NCI-H1417 (cell line): ENCODE measurements at regions not wholly inside any gene's neighbourhood (a gene's known extent, or its start where the extent isn't known, plus 50 kb on each side); places are given as distances from the start of the nearest gene placed in this dataset.

Experiments used
- DNase-seq, 3 experiments: peaks; one replicate each; lab custom pipeline; 2025; lab: John Stamatoyannopoulos, UW

GRCh38 chr3:182683453-182683852 is 109.9 kb upstream of the ATP11B start:
- peak; percentile 74 to 95 (median 87) for DNase-seq

GRCh38 chr3:182683858-182684257 is 109.4 kb upstream of the ATP11B start:
- no peak for DNase-seq

DNA sequence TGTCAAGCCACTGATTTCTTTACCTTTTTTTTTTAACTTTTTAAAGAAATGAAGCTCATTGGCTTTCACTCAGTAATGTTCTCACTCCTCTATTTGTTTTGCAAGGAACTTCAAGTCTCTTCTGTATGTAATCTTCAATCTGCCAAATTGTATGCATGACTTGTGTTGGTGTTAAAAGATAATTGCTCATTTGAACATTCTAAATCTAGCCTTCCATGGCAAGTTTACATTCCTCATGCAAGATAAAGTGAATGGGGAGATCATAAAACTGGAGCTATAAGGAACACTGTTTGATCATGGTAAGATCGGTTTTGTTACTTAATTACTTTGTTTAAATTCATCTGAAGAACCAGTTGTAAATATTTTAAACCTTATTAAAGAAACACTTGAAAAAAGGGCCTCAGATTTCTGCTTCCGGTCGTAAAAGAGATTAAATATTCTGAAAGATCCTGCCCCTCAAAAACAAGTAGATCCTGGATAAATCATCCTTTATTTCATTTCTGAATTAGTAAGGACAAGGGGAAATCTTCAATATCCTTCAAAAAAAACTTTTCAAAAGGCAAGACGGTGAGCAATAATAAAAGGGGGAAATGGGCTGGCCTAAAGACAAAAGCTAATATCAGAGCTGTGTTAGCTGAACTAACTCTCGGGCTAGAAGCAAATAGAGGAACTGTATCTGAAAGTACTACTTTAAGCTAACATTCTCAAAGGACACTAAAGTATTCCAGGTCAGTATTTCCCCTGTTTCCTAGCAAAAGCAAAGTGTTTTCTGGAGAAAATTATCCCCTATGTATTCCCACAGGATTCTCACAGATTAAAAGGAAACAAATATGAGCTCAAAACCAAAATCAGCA is 107.0 kb upstream of the ATP11B start:
- DNase-seq = no peak

GRCh38 chr3:182690172-182690571 is 103.1 kb upstream of the ATP11B start:
- DNase-seq = no peak

GRCh38 chr3:182692021-182692420 is 101.3 kb upstream of the ATP11B start:
- no peak for DNase-seq

DNA sequence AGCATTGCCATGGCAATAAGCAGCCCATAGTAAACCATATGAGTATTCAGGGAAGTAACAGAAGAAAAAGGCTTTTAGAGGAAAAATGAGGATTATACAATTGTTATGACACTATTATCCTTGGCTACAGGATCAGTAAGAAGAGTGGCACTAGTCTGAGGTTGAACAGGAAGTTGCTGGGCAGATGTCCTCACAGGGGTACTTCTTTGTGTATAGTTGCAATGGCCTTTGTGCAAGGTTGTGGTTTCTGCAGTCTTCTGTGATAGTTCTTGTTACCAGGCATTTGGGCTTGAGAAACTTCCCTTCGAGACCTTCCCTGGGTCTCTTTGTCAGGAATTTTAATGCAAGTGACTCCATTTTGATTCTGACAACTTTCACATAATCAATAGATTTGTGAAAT is 100.6 kb upstream of the ATP11B start:
- no peak for DNase-seq

DNA sequence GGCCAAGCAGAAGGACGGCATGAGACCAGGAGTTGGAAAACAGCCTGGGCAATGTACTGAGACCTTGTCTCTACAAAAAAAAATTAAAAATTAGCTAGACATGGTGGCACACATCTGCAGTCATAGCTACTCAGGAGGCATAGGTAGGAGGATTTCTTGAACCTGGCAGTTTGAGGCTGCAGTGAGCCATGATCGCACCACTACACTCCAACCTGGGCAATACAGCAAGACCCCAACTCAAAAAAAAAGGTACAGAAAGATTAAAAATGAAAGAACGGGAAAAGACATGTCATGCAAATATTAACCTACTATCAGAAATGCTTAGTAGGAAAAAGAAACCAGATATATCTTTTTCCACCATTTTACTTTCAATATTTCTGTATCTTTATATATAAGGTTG is 99.6 kb upstream of the ATP11B start:
- no peak for DNase-seq

DNA sequence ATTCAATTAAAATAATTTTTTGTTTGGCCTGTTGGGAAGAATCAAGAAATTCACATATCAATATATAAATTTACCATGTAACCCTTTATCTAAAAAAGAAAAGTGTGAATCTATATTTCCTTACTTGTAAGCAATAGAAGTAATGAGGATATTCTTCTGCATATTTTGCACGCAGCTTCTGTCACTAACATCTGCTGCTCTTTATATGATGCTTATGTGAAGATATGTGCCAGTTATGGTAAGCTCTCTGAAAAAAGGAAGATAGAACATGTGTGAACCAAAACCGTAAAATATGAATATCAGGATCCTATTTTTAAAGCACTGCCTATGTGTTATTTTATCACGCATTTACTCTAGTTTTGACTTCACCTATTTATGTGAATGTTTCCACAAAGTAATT is 96.4 kb upstream of the ATP11B start:
- DNase-seq = no peak

DNA sequence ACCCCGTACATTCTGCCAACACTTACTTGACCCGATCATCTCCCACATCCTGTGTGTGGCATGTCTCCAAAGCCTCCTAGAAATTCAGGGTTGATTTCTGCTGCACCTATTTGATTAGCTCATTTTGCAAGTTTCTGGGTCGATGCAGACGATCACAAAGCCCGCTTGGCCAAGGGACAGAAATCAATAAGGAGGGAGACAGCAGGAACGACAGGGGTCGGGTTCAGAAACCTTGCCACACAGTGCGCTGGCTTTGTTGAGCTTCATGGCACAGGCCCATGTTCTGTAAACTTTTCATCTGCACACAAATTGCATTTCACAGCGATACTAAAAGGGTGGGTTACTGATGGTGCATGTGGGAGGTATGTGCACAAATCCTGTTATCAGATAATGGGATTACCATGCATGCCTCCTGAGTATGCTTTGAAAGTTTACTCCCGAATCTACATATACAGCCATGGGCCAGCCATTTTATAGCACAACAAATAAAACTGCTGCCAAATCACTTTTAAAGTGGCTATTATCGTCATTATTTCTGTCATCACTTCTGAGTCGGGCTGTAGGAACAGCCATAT is 95.9 kb upstream of the ATP11B start:
- peak in 2 of 3 experiments; percentile 68 to 92 for DNase-seq

- no peak for DNase-seq
Observed at GRCh38 chr3:182698078-182698477, 95.2 kb upstream of the ATP11B start.

GRCh38 chr3:182699550-182700170 is 93.6 kb upstream of the ATP11B start:
- DNase-seq = no peak

- peak in 1 of 3 experiments; percentile 20 for DNase-seq
Observed at GRCh38 chr3:182702216-182702615, 91.1 kb upstream of the ATP11B start.

DNA sequence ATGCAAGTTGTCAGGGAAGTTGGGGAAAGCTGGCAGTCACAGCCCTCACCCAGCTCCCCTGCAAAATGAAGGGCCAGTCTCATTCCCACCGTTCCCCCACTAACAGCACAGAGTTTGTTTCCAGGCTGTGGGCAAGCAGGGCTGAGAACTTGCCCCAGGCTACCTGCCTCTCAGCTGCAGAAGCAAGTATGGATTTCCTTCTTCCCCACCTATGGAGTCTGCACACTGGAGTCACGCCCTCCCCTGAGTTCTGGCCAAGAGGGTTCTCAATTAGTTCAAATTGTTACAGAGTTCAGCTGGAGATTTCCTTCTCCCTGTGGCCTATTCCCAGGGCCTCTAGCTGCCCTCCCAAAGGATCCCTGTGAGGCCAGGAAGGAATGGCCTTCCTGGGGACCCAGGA is 90.1 kb upstream of the ATP11B start:
- DNase-seq = no peak

DNA sequence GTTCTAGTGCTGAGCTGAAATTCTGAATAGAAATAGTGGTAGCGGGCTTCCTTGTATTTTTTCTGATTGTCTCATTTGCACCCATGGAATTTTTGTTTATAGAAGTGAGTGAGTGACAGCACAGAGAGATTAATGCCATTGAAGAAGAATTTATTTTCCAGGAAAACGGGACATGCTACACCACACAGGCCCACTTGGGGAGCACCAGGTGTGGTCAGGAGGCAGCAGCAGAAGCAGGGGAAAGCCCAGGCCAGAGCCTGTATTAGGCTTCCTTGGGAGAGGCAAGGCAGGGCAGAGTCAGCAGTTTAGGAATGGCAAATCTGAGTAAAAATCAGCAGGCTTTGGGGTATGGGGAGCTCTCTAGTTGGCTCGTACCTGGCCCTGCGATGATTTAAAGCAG is 88.4 kb upstream of the ATP11B start:
- no peak for DNase-seq

- DNase-seq = no peak
Observed at GRCh38 chr3:182708810-182709209, 84.5 kb upstream of the ATP11B start.

- no peak for DNase-seq
Observed at GRCh38 chr3:182709306-182709705, 84.0 kb upstream of the ATP11B start.

GRCh38 chr3:182710557-182711157 is 82.6 kb upstream of the ATP11B start:
- DNase-seq = peak; percentile 22 to 69 (median 30)

DNA sequence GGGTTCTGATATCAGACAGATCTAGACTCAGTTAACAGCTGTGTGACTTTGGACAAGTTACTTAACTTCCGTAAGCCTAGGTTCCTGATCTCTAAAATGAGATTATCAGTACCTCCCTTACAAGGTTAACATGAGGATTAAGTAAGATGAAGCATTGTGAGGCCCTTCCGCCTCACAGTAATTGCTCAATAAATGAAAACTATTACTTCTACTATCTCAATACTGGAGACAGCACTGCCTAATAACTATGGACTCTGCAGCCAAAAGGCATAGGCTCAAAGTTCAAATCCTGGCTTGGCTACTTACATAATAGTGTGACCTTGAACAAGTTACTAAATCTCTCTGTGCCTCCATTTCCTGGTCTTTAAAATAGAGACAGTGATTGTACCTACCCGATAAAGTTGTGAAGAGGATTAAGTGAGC is 82.0 kb upstream of the ATP11B start:
- no peak for DNase-seq

DNA sequence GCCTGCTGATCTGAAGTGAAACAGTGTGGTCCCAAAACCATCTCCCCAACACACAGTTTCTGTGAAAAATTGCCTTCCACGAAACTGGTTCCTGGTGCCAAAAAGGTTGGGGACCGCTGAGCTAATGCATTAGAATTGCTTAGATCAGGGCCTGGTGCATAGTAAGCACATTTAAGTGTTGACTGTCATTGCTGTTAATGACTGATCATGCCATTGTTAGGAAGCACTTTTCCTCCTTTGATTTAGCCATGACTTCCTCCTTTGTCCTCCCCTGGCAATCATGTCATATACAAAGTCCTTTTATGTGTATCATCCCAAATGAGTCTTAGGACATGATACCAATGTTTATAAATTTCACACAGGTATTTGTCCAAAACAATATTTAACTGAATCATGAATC is 81.5 kb upstream of the ATP11B start:
- DNase-seq = no peak

DNA sequence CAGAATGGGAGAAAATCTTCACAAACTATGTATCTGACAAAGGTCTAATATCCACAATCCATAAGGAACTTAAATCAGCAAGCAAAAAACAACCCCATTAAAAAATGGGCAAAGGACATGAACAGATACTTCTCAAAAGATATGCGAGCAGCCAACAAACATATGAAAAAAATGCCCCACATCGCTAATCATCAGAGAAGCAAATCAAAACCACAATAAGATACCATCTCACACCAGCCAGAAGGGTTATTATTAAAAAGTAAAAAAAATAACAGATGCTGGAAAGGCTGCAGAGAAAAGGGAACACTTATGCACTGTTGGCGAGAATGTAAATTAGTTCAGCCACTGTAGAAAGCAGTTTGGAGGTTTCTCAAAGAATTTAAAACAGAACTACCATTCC is 80.2 kb upstream of the ATP11B start:
- no peak for DNase-seq

DNA sequence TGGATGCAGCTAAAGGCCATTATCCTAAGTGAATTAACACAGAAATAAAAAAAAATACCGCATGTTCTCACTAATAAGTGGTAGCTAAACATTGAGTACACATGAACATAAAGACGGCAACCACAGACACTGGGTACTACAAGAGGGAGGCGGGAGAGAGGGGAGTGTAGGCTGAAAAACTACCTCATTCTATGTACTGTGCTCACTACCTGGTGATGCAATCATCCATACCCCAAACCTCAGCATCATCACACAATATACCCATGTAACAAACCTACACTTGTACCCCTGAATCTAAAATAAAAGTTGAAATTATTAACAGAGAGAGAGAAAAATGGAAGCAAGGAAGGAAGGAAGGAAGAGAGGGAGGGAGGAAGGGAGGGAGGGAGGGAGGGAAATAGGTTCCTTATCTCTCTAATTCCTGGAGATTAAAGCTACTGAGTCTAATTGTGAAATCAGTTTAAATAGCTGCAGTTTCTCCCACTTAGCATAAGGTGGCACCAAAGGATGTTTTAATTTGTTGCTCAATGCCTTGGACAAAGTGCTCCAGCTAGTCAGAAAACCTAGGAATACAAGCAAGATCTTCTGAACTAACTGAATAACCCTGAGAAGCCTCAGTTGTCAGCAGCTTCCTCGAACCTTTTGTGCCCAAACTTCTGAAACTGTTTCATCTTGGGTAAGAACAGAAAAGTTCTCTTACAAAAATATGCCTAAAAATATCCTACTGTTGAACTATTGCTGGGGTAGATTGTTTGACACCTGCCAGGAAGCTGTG is 79.4 kb upstream of the ATP11B start:
- peak; percentile 58 to 86 (median 65) for DNase-seq

GRCh38 chr3:182715006-182715405 is 78.3 kb upstream of the ATP11B start:
- no peak for DNase-seq
